Kidney (tissue), 13 donors: ENCODE measurements at regions not wholly inside any gene's neighbourhood (a gene's known extent, or its start where the extent isn't known, plus 50 kb on each side); places are given as distances from the start of the nearest gene placed in this dataset.

ENCODE experiments used
- DNase-seq, 5 donors: peaks; one replicate each; pipeline ENCODE4 v3.0.0-alpha.2; 2013 to 2020
- FAIRE-seq: peaks from 2 replicates; lab custom pipeline; 2012; peaks lifted over from hg19 to GRCh38; lab: Jason Lieb, UNC
- H3K27ac ChIP-seq, 2 donors: one replicate each; pipeline ENCODE4 v1.7.0; 2013; ENCODE audit warnings: low read depth in 2 of 2, low read length in 2 of 2, inconsistent platforms in 1 of 2
- H3K27me3 ChIP-seq: one replicate; pipeline ENCODE4 v1.7.1; 2013; ENCODE audit warnings: low read length, inconsistent platforms; ENCODE audit not compliant: control insufficient read depth, insufficient read depth
- H3K36me3 ChIP-seq, 3 donors: one replicate each; pipeline versions ENCODE4 v1.7.0 to v1.7.1; 2013; ENCODE audit warnings: low read length in 3 of 3, control low read depth in 1 of 3, inconsistent platforms in 1 of 3; ENCODE audit not compliant: insufficient read depth in 3 of 3, control insufficient read depth in 2 of 3
- H3K4me1 ChIP-seq, 3 donors: one replicate each; pipeline versions ENCODE4 v1.7.0 to v1.7.1; 2013; ENCODE audit warnings: low read length in 3 of 3, inconsistent platforms in 1 of 3, low read depth in 1 of 3; ENCODE audit not compliant: control insufficient read depth in 2 of 3, insufficient read depth in 2 of 3
- H3K4me3 ChIP-seq, 3 donors: one replicate each; pipeline versions ENCODE4 v1.7.0 to v1.8.1; 2013; ENCODE audit warnings: low read length in 3 of 3, control low read depth in 1 of 3, inconsistent platforms in 1 of 3
- H3K9ac ChIP-seq, 3 donors: one replicate each; pipeline versions ENCODE4 v1.7.0 to v1.7.1; 2013; ENCODE audit warnings: low read length in 3 of 3, control low read depth in 1 of 3, inconsistent platforms in 1 of 3
- H3K9me3 ChIP-seq, 3 donors: one replicate each; pipeline versions ENCODE4 v1.7.0 to v1.7.1; 2013; ENCODE audit warnings: low read length in 3 of 3, control low read depth in 1 of 3, inconsistent platforms in 1 of 3; ENCODE audit not compliant: control insufficient read depth in 2 of 3, insufficient read depth in 1 of 3
- intact Hi-C: fragments of 100-400 bp; cut with DNase I; formaldehyde crosslinking; loops from one replicate; pipeline ENCODE4 v1.11.1; 2022
- TF ChIP-seq, protein P1 (sequence below): IDR thresholded peaks from 3 replicates; pipeline ENCODE4 v1.5.1; 2012; ENCODE audit warnings: mild to moderate bottlenecking, moderate library complexity, borderline replicate concordance; ENCODE audit not compliant: insufficient read depth; ENCODE audit errors: extremely low read depth
- donor health status: control.
- donor health status: control.
- donor health status: control.
- donor health status: control.
- donor health status: control.
- donor health status: DM: yes; HTN: yes; CAD: no.
- donor health status: Normal renal cell carcinoma (clear cell type).

DNA sequence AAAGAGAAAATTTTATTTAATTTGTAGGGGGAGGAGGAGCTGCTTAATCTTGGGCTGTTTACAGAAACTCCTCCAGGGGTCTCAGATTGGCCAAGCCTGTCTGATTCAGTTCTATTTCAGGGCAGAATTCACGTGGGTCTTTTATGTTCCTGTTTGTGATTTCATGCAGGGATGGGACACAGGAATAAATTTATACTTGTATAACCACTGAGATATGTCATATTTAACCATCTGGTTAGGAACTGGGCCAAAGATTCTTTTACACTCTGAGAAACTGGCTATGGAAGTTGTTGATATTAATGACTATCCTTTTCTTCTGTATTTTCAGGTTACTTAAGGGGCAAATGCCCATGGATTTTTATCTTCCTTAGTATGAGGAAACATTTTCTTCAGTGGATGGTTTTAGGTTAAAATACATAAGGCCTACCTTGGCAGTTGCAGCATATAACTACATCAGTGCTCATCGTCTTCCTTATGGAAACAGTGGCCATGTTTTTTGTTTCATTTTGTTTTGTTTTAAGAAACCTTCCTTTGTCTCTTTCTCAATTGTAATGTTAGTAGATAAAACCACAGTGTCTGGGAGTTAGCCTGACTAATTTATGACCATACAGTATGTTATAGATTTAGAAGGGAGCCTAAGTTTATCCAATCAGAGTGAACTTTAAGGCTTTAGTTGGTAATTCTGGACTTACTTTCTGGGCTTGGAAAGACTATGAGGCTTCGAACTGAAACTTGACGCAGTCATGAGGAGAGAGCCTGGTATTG is 132.4 kb upstream of the ANO3 start:
- Histone ChIP-seq H3K4me1 (peaks cover 0 to 4% (median 0%) of the 10 kb centered on the region in 3 donors), H3K4me3 (no peak overlapping the region), H3K27me3 (no peaks in the 10 kb centered on the region), H3K36me3 (no peaks in the 10 kb centered on the region), H3K27ac (no peak overlapping the region), H3K9me3 (no peaks in the 10 kb centered on the region), H3K9ac (no peak overlapping the region)
- intact Hi-C loops: no loop called here
- no peak for FAIRE-seq
- peak in 1 of 5 donors; percentile 30 for DNase-seq
- TF ChIP-seq, protein P1, sequence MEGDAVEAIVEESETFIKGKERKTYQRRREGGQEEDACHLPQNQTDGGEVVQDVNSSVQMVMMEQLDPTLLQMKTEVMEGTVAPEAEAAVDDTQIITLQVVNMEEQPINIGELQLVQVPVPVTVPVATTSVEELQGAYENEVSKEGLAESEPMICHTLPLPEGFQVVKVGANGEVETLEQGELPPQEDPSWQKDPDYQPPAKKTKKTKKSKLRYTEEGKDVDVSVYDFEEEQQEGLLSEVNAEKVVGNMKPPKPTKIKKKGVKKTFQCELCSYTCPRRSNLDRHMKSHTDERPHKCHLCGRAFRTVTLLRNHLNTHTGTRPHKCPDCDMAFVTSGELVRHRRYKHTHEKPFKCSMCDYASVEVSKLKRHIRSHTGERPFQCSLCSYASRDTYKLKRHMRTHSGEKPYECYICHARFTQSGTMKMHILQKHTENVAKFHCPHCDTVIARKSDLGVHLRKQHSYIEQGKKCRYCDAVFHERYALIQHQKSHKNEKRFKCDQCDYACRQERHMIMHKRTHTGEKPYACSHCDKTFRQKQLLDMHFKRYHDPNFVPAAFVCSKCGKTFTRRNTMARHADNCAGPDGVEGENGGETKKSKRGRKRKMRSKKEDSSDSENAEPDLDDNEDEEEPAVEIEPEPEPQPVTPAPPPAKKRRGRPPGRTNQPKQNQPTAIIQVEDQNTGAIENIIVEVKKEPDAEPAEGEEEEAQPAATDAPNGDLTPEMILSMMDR: no peak

DNA sequence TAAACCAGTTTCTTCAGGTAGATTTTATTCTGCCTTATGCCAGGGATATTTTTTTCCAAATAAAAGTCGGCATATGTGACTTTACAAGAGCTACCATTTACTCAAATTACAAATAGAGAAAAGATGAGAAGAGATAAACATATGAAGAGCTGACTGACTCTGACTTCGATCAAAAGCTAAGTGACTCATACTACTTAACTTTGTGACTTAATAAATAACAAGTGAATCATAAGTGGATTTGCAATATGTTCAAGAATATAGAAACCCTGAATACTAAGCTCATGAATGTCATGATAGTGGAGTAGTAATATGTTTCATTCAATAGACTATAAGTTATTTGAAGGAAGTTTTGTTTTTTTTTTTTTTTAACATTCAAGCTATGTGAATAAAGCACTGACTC is 130.5 kb upstream of the ANO3 start:
- no peaks in the 10 kb centered on the region for H3K9me3 ChIP-seq
- no peaks in the 10 kb centered on the region for H3K36me3 ChIP-seq
- H3K27ac ChIP-seq: no peak overlapping the region
- DNase-seq (no peak), FAIRE-seq (peak; percentile 46)
- H3K9ac ChIP-seq: no peak overlapping the region
- H3K4me3 ChIP-seq: no peak overlapping the region
- intact Hi-C loops: no loop called here
- TF ChIP-seq, protein P1: no peak
- no peaks in the 10 kb centered on the region for H3K4me1 ChIP-seq
- H3K27me3 ChIP-seq: no peaks in the 10 kb centered on the region

DNA sequence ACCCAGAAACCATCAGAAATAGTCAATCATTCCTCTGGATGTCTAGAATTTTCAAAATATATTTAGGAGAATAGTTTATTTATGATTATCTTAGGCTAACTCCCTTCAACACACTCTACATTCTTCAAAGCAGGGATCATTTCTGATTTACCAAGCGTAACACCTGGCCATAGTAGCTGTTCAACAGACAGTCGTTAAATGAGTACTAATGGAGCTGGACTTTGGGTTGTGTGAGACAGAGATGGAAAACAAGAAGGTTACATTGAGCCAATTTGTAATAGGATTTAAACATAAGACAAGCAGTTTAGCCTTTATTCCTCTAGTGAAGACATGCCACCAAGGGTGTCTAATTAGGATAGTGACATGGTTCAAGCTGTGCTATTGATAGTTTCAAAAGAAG is 129.2 kb upstream of the ANO3 start:
- TF ChIP-seq, protein P1: no peak
- FAIRE-seq (no peak), DNase-seq (peak in 1 of 5 donors; percentile 50)
- Histone ChIP-seq H3K36me3 (no peaks in the 10 kb centered on the region), H3K9me3 (no peaks in the 10 kb centered on the region), H3K4me3 (no peak overlapping the region), H3K9ac (no peak overlapping the region), H3K4me1 (no peaks in the 10 kb centered on the region), H3K27ac (no peak overlapping the region), H3K27me3 (no peaks in the 10 kb centered on the region)
- intact Hi-C loops: no loop called here
